ENCODE measurements at regions not wholly inside any gene's neighbourhood (a gene's known extent, or its start where the extent isn't known, plus 50 kb on each side); places are given as distances from the start of the nearest gene placed in this dataset.

GRCh38 chr5:79182141-79182540 lies 53.8 kb upstream of the JMY start:
- Histone ChIP-seq H3K36me3 (ENCODE audit: control insufficient read depth in 2 of 2, insufficient read depth in 1 of 2, low read length in 2 of 2) (no peaks in the 10 kb centered on the region), H3K4me3 (ENCODE audit: low read depth, low read length) (no peak overlapping the region), H3K9me3 (ENCODE audit: control insufficient read depth, insufficient read depth, low read depth, low read length) (no peaks in the 10 kb centered on the region), H3K4me1 (ENCODE audit: control insufficient read depth, insufficient read depth, low read length) (no peaks in the 10 kb centered on the region), H3K27ac (ENCODE audit: extremely low read depth, low read depth, low read length) (no peak overlapping the region)
- POLR2A ChIA-PET, result no interaction called here
- CTCF ChIA-PET, result no interaction called here
- TF ChIP-seq TCF7L2 (IDR thresholded peaks at IDR 0.05; ENCODE audit: borderline replicate concordance, low read depth, low read length) (no peak), KLF10 (tag by site-specific recombination; IDR thresholded peaks at IDR 0.05) (no peak), SCRT1 (tag by site-specific recombination; IDR thresholded peaks at IDR 0.05; ENCODE audit: borderline replicate concordance) (no peak), ZFP69B (tag by site-specific recombination; IDR thresholded peaks at IDR 0.05) (no peak), ZFP37 (tag by site-specific recombination; IDR thresholded peaks at IDR 0.05) (no peak), ZNF146 (tag by site-specific recombination; IDR thresholded peaks at IDR 0.05) (no peak), HOXA7 (CRISPR knock-in tag; IDR thresholded peaks at IDR 0.05; ENCODE audit: borderline replicate concordance) (no peak)

- Histone ChIP-seq H3K4me3 (ENCODE audit: low read depth, low read length) (no peak overlapping the region), H3K9me3 (ENCODE audit: control insufficient read depth, insufficient read depth, low read depth, low read length) (no peaks in the 10 kb centered on the region), H3K36me3 (ENCODE audit: control insufficient read depth in 2 of 2, insufficient read depth in 1 of 2, low read length in 2 of 2) (no peaks in the 10 kb centered on the region), H3K4me1 (ENCODE audit: control insufficient read depth, insufficient read depth, low read length) (no peaks in the 10 kb centered on the region), H3K27ac (ENCODE audit: extremely low read depth, low read depth, low read length) (no peak overlapping the region)
- POLR2A ChIA-PET, result no interaction called here
- CTCF ChIA-PET, result no interaction called here
- TF ChIP-seq ZBTB49 (tag by site-specific recombination; IDR thresholded peaks at IDR 0.05; ENCODE audit: low read depth), result no peak
- no peak for TF ChIP-seq ZNF473 (tag by site-specific recombination; IDR thresholded peaks at IDR 0.05)
- no peak for TF ChIP-seq ZNF830 (tag by site-specific recombination; IDR thresholded peaks at IDR 0.05; ENCODE audit: low read depth)
- TF ChIP-seq GLI4 (tag by site-specific recombination; IDR thresholded peaks at IDR 0.05), result no peak
- no peak for TF ChIP-seq ZNF658 (tag by site-specific recombination; IDR thresholded peaks at IDR 0.05)
- no peak for TF ChIP-seq ZXDB (tag by site-specific recombination; IDR thresholded peaks at IDR 0.05)
- TF ChIP-seq ZNF140 (tag by site-specific recombination; IDR thresholded peaks at IDR 0.05), result no peak
Observed at GRCh38 chr5:79183011-79183410, 52.9 kb upstream of the JMY start.

- CTCF ChIA-PET, result interaction anchor here (0.6 to 0.7 kb wide), 2 partner anchors 50 to 1103 kb away, joined by 3 read pairs; no protein-coding TSS in a partner anchor
Observed at GRCh38 chr5:79183617-79184016, 52.3 kb upstream of the JMY start.

GRCh38 chr5:79186021-79186420 lies 49.9 kb upstream of the JMY start:
- Histone ChIP-seq H3K36me3 (ENCODE audit: control insufficient read depth in 2 of 2, insufficient read depth in 1 of 2, low read length in 2 of 2) (no peaks in the 10 kb centered on the region), H3K9me3 (ENCODE audit: control insufficient read depth, insufficient read depth, low read depth, low read length) (no peaks in the 10 kb centered on the region), H3K27ac (ENCODE audit: extremely low read depth, low read depth, low read length) (no peak overlapping the region), H3K4me3 (ENCODE audit: low read depth, low read length) (no peak overlapping the region), H3K4me1 (ENCODE audit: control insufficient read depth, insufficient read depth, low read length) (no peaks in the 10 kb centered on the region)
- POLR2A ChIA-PET, result no interaction called here
- CTCF ChIA-PET, result no interaction called here
- no peak for TF ChIP-seq ZNF518A (tag by site-specific recombination; conservative IDR thresholded peaks at IDR 0.05; ENCODE audit: low read depth)
- no peak for TF ChIP-seq ZNF747 (tag by site-specific recombination; IDR thresholded peaks at IDR 0.05)
- TF ChIP-seq ZNF639 (tag by site-specific recombination; IDR thresholded peaks at IDR 0.05), result no peak
- no peak for TF ChIP-seq KLF8 (tag by site-specific recombination; IDR thresholded peaks at IDR 0.05)
- no peak for TF ChIP-seq SP7 (tag by site-specific recombination; IDR thresholded peaks at IDR 0.05)
- TF ChIP-seq ZSCAN4 (tag by site-specific recombination; IDR thresholded peaks at IDR 0.05), result no peak

More at GRCh38 chr5:79183617-79184016, 52.3 kb upstream of the JMY start:
- Histone ChIP-seq H3K4me1 (ENCODE audit: control insufficient read depth, insufficient read depth, low read length) (no peaks in the 10 kb centered on the region), H3K4me3 (ENCODE audit: low read depth, low read length) (no peak overlapping the region), H3K27ac (ENCODE audit: extremely low read depth, low read depth, low read length) (no peak overlapping the region), H3K9me3 (ENCODE audit: control insufficient read depth, insufficient read depth, low read depth, low read length) (no peaks in the 10 kb centered on the region), H3K36me3 (ENCODE audit: control insufficient read depth in 2 of 2, insufficient read depth in 1 of 2, low read length in 2 of 2) (no peaks in the 10 kb centered on the region)
- TF ChIP-seq ZXDB (tag by site-specific recombination; IDR thresholded peaks at IDR 0.05), result no peak
- TF ChIP-seq ZNF169 (tag by site-specific recombination; IDR thresholded peaks at IDR 0.05), result no peak
- POLR2A ChIA-PET, result no interaction called here
